ENCODE measurements at regions not wholly inside any gene's neighbourhood (a gene's known extent, or its start where the extent isn't known, plus 50 kb on each side); places are given as distances from the start of the nearest gene placed in this dataset.

DNA sequence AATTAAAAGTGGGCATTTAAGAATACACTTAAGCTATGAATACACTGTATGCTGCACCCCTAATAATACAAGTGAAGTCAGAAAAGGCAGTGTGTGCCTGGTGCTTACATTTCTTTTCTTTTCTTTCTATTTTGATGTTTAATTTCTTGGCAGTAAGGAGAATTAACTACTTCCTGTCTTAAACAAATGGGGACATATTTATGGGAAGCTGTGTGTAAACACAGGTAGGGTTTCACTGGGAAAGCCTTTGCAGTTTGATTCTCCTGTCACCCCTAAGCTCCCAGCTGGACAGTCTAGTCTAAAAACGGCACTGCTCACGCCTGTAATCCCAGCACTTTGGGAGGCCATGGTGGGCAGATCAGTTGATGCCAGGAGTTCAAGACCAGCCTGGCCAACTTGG lies 146.0 kb downstream of the MIS18A start:
- Histone ChIP-seq H4K20me1 (replicated peaks; ENCODE audit: control insufficient read depth, insufficient read depth, low read length) (no peaks in the 10 kb centered on the region), H2AFZ (ENCODE audit: low read depth, low read length) (no peak overlapping the region), H3K9ac (ENCODE audit: insufficient read depth in 1 of 2, low read depth in 2 of 2, low read length in 2 of 2) (no peak overlapping the region), H3K4me1 (replicated peaks in 1 of 2; ENCODE audit: control insufficient read depth in 2 of 2, insufficient read depth in 2 of 2, low read length in 2 of 2) (peaks cover 4 to 11% of the 10 kb centered on the region in 2 experiments; a peak in 2 of 5 replicates), H3K4me3 (no peak overlapping the region), H3K27me3 (ENCODE audit: control insufficient read depth in 2 of 2, insufficient read depth in 2 of 2, low read length in 2 of 2) (peaks cover 10 to 21% of the 10 kb centered on the region in 2 experiments; a peak in 4 of 5 replicates), H3K27ac (ENCODE audit: extremely low read depth, low read depth, low read length) (no peak overlapping the region), H3K9me1 (ENCODE audit: control insufficient read depth, insufficient read depth, low read length) (no peaks in the 10 kb centered on the region), H3K36me3 (ENCODE audit: control insufficient read depth, insufficient read depth, low read length) (no peaks in the 10 kb centered on the region), H3K79me2 (ENCODE audit: control insufficient read depth, insufficient read depth, low read length) (no peaks in the 10 kb centered on the region), H3K9me3 (replicated peaks; ENCODE audit: control insufficient read depth, insufficient read depth, low read depth, low read length) (no peaks in the 10 kb centered on the region), H3K4me2 (ENCODE audit: insufficient read depth, low read length) (no peak overlapping the region)
- ATAC-seq (no peak), FAIRE-seq (no peak), DNase-seq (ENCODE audit: extremely low read depth in 1 of 4, low spot score in 3 of 4) (no peak)
- no TSS peak for BruUV-seq (replicated peaks)
- intact Hi-C loops (cut with micrococcal nuclease), result no loop called here
- ChIA-PET CTCF (ENCODE audit: low intra/inter-chr PET ratio) (no interaction called here), POLR2A (no interaction called here)
- 5% methylated on average over 2 of the region's 2 CpGs for WGBS (ENCODE audit: insufficient coverage, low coverage, missing lambda C conversion rate)
- TF ChIP-seq TAF7 (tag; IDR thresholded peaks at IDR 0.05) (no peak), KLF6 (CRISPR knock-in tag; IDR thresholded peaks at IDR 0.05; ENCODE audit: borderline replicate concordance) (no peak), YBX1 (IDR thresholded peaks at IDR 0.05) (no peak), PPARD (CRISPR knock-in tag; IDR thresholded peaks at IDR 0.05) (no peak), PCBP2 (IDR thresholded peaks at IDR 0.05; ENCODE audit: low read depth, low read length, poor library complexity, severe bottlenecking) (no peak), ASH1L (IDR thresholded peaks at IDR 0.05; ENCODE audit: borderline replicate concordance, low read depth, partially characterized antibody) (no peak), ZBTB9 (CRISPR knock-in tag; IDR thresholded peaks at IDR 0.05) (no peak), ZBTB12 (CRISPR knock-in tag; IDR thresholded peaks at IDR 0.05) (no peak), MEF2D (tag; conservative IDR thresholded peaks at IDR 0.05; ENCODE audit: low read depth) (no peak), RBM17 (IDR thresholded peaks at IDR 0.05; ENCODE audit: borderline replicate concordance, low read depth, low read length) (no peak)
- TF ChIP-seq, protein P1, sequence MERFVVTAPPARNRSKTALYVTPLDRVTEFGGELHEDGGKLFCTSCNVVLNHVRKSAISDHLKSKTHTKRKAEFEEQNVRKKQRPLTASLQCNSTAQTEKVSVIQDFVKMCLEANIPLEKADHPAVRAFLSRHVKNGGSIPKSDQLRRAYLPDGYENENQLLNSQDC (CRISPR knock-in tag; IDR thresholded peaks at IDR 0.05), result no peak
- TF ChIP-seq, protein P2, sequence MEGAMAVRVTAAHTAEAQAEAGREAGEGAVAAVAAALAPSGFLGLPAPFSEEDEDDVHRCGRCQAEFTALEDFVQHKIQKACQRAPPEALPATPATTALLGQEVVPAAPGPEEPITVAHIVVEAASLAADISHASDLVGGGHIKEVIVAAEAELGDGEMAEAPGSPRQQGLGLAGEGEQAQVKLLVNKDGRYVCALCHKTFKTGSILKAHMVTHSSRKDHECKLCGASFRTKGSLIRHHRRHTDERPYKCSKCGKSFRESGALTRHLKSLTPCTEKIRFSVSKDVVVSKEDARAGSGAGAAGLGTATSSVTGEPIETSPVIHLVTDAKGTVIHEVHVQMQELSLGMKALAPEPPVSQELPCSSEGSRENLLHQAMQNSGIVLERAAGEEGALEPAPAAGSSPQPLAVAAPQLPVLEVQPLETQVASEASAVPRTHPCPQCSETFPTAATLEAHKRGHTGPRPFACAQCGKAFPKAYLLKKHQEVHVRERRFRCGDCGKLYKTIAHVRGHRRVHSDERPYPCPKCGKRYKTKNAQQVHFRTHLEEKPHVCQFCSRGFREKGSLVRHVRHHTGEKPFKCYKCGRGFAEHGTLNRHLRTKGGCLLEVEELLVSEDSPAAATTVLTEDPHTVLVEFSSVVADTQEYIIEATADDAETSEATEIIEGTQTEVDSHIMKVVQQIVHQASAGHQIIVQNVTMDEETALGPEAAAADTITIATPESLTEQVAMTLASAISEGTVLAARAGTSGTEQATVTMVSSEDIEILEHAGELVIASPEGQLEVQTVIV (CRISPR knock-in tag; IDR thresholded peaks at IDR 0.05; ENCODE audit: borderline replicate concordance), result no peak
- TF ChIP-seq, protein P3, sequence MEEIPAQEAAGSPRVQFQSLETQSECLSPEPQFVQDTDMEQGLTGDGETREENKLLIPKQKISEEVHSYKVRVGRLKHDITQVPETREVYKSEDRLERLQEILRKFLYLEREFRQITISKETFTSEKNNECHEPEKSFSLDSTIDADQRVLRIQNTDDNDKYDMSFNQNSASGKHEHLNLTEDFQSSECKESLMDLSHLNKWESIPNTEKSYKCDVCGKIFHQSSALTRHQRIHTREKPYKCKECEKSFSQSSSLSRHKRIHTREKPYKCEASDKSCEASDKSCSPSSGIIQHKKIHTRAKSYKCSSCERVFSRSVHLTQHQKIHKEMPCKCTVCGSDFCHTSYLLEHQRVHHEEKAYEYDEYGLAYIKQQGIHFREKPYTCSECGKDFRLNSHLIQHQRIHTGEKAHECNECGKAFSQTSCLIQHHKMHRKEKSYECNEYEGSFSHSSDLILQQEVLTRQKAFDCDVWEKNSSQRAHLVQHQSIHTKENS (CRISPR knock-in tag; IDR thresholded peaks at IDR 0.05), result no peak
- in situ Hi-C loops (cut with MboI), result no loop called here
